Activated CD4-positive, alpha-beta T cell treated with anti-CD3 and anti-CD28 coated beads, Interleukin-2, amount 10 ng/mL, durations not matched to agents 24 days and 14 days (primary cell): ENCODE measurements at regions not wholly inside any gene's neighbourhood (a gene's known extent, or its start where the extent isn't known, plus 50 kb on each side); places are given as distances from the start of the nearest gene placed in this dataset.

Experiments
- DNase-seq: peaks from one replicate; pipeline ENCODE4 v3.0.0; 2022
- H3K27ac Mint-ChIP-seq: one replicate; pipeline ENCODE4 v1.8.0; 2022; ENCODE audit warnings: mild to moderate bottlenecking, mixed read lengths
- H3K27me3 Mint-ChIP-seq: one replicate; pipeline ENCODE4 v1.8.0; 2022; ENCODE audit warnings: mixed read lengths
- H3K36me3 Mint-ChIP-seq: one replicate; pipeline ENCODE4 v1.8.0; 2022; ENCODE audit warnings: low read depth, mild to moderate bottlenecking, mixed read lengths
- H3K4me1 Mint-ChIP-seq: one replicate; pipeline ENCODE4 v1.8.0; 2021; ENCODE audit warnings: mixed read lengths
- H3K4me3 Mint-ChIP-seq: one replicate; pipeline ENCODE4 v1.8.0; 2022; ENCODE audit warnings: mild to moderate bottlenecking, moderate library complexity, mixed read lengths
- H3K9me3 Mint-ChIP-seq: one replicate; pipeline ENCODE4 v1.8.0; 2021; ENCODE audit warnings: mixed read lengths
- intact Hi-C: fragments of 100-400 bp; cut with micrococcal nuclease; formaldehyde crosslinking; loops from one replicate; pipeline ENCODE4 v1.15.1; 2023

DNA sequence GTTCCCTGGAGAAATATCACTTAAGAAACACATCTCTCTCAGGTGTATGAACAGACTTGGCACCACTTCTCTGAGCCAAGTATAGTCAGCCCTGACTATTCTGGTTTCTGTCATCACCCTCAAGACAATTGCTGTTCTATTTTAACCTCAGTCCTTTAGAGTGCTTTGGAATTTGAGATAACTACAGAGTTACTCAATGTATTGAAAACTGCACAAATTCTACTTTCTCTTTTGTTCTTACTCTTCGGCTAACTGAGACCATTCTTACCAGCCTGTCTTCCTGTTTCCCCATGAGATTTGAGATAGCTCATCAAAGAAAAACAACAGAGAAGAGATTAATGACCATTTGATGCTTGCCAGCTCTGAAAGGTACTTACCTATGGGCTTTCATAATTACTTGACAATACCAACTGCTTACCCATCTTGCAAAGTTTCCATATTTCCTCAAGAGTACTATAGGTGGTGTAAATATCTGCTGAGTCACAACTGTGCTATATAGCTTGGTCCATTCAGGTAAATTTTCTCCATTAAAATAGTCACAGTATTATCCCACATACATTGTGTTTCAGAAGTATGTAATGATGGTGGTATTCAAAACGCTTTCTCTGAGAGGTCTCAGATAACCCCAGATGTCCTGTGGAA lies 467.5 kb upstream of the CHST9 start:
- Mint-ChIP-seq H3K27ac (no peak overlapping the region), H3K4me3 (no peak overlapping the region), H3K27me3 (no peaks in the 10 kb centered on the region), H3K36me3 (no peaks in the 10 kb centered on the region), H3K4me1 (no peaks in the 10 kb centered on the region), H3K9me3 (no peaks in the 10 kb centered on the region)
- intact Hi-C loops: no loop called here
- DNase-seq: no peak

- Mint-ChIP-seq H3K27ac (no peak overlapping the region), H3K4me3 (no peak overlapping the region), H3K4me1 (no peaks in the 10 kb centered on the region), H3K27me3 (no peaks in the 10 kb centered on the region), H3K9me3 (no peaks in the 10 kb centered on the region), H3K36me3 (no peaks in the 10 kb centered on the region)
- intact Hi-C loops: no loop called here
- no peak for DNase-seq
Measured at GRCh38 chr18:27649621-27650020, 464.5 kb upstream of the CHST9 start.

- Mint-ChIP-seq H3K27ac (no peak overlapping the region), H3K4me1 (no peaks in the 10 kb centered on the region), H3K27me3 (no peaks in the 10 kb centered on the region), H3K9me3 (no peaks in the 10 kb centered on the region), H3K36me3 (no peaks in the 10 kb centered on the region), H3K4me3 (no peak overlapping the region)
- DNase-seq: no peak
- intact Hi-C loops: no loop called here
Measured at GRCh38 chr18:27645929-27646328, 460.8 kb upstream of the CHST9 start.

DNA sequence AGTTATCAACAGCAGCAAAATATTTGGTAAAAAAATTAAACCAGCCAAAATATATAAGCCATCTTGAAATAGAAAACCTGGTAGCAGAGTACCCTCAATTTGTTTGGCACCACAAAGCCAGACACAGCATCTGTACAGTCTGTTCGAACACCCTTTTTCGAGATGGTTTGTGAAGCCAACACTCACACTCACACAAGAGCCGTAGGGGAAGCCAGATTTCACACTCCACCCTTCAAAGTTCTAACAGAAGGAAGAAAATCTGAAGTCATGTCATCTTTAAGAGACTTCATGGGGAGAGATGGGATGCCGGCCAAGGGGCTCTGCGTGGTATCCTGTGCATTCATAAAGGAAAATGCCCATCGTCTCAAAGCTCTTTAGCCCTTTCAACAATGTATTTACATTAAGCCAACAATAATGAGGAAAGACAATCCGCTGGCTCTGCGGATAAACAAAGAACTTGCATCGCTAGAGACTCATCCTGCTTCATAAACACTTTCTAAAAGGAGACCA lies 451.5 kb upstream of the CHST9 start:
- DNase-seq: no peak
- H3K4me3 Mint-ChIP-seq: no peak overlapping the region
- no peaks in the 10 kb centered on the region for H3K36me3 Mint-ChIP-seq
- intact Hi-C loops: no loop called here
- H3K4me1 Mint-ChIP-seq: no peaks in the 10 kb centered on the region
- H3K27me3 Mint-ChIP-seq: no peaks in the 10 kb centered on the region
- H3K9me3 Mint-ChIP-seq: no peaks in the 10 kb centered on the region
- no peak overlapping the region for H3K27ac Mint-ChIP-seq

- no peaks in the 10 kb centered on the region for H3K4me1 Mint-ChIP-seq
- H3K9me3 Mint-ChIP-seq: no peaks in the 10 kb centered on the region
- intact Hi-C loops: no loop called here
- no peak overlapping the region for H3K27ac Mint-ChIP-seq
- no peak overlapping the region for H3K4me3 Mint-ChIP-seq
- H3K27me3 Mint-ChIP-seq: no peaks in the 10 kb centered on the region
- no peaks in the 10 kb centered on the region for H3K36me3 Mint-ChIP-seq
- DNase-seq: no peak
Measured at GRCh38 chr18:27632706-27633105, 447.6 kb upstream of the CHST9 start.

DNA sequence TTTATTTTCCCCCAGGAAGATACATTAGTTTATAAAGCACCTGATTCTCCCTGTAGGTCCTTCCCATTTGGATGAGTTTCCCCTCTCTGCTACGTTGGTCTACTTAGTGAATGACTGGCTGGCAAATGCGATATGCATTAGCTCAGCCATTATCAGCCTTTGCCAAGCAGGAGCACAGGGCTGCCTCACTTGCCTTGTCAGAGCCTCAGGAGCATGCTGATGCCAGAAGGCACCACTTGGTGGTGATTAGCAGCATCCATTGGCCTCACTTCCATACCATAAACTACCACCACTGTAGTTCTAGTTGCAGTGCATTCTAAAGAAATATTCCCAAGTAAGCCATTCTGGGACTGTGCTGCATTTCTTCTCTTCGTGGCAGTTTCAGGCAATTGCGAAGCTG lies 442.8 kb upstream of the CHST9 start:
- H3K4me1 Mint-ChIP-seq: no peaks in the 10 kb centered on the region
- no peaks in the 10 kb centered on the region for H3K9me3 Mint-ChIP-seq
- no peak overlapping the region for H3K4me3 Mint-ChIP-seq
- no peaks in the 10 kb centered on the region for H3K36me3 Mint-ChIP-seq
- H3K27ac Mint-ChIP-seq: no peak overlapping the region
- intact Hi-C loops: no loop called here
- DNase-seq: no peak
- H3K27me3 Mint-ChIP-seq: no peaks in the 10 kb centered on the region

DNA sequence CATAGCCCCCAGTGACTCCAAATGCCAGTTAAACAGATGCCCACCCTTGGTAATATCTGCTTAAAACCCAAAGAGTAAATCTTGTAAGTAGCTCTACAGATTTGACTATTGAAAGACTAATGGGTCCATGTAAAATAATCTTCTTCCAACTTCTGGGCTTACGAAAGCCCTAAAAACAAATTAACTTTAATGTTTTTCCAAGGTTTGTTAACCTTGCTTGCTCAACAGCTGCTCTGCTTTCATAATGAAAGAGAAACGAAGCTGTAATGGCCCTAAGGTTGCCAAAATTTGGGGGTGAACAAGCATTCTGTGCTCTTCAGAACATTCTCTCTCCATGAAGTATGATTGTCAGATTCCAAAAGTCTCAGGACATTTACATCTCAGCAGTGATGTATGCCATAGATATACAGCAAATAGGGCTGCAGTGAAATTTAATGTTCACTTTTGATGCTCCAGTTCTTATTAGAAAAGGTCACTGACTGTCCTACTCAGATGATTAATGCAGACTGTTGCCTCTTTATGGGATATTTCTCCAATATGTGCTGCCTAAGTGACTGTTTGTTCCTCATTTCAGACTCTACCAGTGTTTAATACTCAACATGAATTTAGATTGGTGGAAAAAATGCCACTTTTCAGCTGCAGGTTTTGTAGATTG lies 436.3 kb upstream of the CHST9 start:
- Mint-ChIP-seq H3K27ac (no peak overlapping the region), H3K9me3 (no peaks in the 10 kb centered on the region), H3K36me3 (no peaks in the 10 kb centered on the region), H3K27me3 (no peaks in the 10 kb centered on the region), H3K4me3 (no peak overlapping the region), H3K4me1 (no peaks in the 10 kb centered on the region)
- intact Hi-C loops: no loop called here
- DNase-seq: no peak

DNA sequence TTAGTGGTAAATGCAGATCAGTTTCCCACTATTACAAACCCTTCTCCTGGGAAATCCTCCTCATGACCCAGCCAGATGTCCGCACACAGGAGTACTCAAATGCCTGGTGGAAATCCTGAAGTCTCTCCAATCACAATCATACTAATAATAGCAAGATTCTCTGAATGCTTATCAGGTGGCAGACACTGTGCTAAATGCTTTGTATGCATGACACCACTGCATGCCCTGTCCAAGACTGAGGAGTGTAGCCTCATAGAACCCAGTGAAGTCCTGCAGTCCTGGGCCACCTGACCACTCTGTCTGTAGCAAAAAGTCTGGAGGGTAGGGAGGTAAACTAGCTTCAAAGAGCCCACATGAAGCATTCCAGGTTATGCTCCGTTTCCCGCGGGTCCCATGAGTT lies 434.8 kb upstream of the CHST9 start:
- no peak for DNase-seq
- Mint-ChIP-seq H3K9me3 (no peaks in the 10 kb centered on the region), H3K36me3 (no peaks in the 10 kb centered on the region), H3K27me3 (no peaks in the 10 kb centered on the region), H3K4me1 (no peaks in the 10 kb centered on the region), H3K4me3 (no peak overlapping the region), H3K27ac (no peak overlapping the region)
- intact Hi-C loops: no loop called here

GRCh38 chr18:27619090-27619772 lies 434.1 kb upstream of the CHST9 start:
- intact Hi-C loops: no loop called here
- Mint-ChIP-seq H3K27ac (no peak overlapping the region), H3K36me3 (no peaks in the 10 kb centered on the region)

DNA sequence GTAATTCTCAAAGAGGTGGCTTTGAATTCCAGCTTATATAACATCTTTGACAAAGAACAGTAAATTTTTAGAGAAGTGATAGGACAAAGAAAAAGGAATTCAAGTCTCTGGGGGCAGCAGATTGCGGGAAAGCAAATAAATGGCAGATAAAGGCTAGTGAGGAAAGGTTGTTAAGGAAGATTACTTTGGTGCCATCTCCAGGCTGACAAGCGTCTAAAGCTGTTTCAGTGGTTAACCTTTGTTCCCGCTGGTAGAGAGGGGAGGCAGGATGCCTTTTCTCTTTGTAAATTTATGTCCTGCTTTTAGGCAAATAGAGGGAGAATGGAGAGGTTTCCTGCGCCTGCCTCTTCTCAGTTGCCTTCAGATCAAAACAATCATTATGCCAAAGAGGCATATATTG lies 431.2 kb upstream of the CHST9 start:
- Mint-ChIP-seq H3K27ac (no peak overlapping the region), H3K9me3 (no peaks in the 10 kb centered on the region), H3K4me3 (no peak overlapping the region), H3K27me3 (no peaks in the 10 kb centered on the region), H3K4me1 (no peaks in the 10 kb centered on the region), H3K36me3 (no peaks in the 10 kb centered on the region)
- no peak for DNase-seq
- intact Hi-C loops: no loop called here

More at GRCh38 chr18:27619090-27619772, 434.1 kb upstream of the CHST9 start:
- no peak for DNase-seq
- no peak overlapping the region for H3K4me3 Mint-ChIP-seq
- no peaks in the 10 kb centered on the region for H3K9me3 Mint-ChIP-seq
- no peaks in the 10 kb centered on the region for H3K27me3 Mint-ChIP-seq
- H3K4me1 Mint-ChIP-seq: no peaks in the 10 kb centered on the region

DNA sequence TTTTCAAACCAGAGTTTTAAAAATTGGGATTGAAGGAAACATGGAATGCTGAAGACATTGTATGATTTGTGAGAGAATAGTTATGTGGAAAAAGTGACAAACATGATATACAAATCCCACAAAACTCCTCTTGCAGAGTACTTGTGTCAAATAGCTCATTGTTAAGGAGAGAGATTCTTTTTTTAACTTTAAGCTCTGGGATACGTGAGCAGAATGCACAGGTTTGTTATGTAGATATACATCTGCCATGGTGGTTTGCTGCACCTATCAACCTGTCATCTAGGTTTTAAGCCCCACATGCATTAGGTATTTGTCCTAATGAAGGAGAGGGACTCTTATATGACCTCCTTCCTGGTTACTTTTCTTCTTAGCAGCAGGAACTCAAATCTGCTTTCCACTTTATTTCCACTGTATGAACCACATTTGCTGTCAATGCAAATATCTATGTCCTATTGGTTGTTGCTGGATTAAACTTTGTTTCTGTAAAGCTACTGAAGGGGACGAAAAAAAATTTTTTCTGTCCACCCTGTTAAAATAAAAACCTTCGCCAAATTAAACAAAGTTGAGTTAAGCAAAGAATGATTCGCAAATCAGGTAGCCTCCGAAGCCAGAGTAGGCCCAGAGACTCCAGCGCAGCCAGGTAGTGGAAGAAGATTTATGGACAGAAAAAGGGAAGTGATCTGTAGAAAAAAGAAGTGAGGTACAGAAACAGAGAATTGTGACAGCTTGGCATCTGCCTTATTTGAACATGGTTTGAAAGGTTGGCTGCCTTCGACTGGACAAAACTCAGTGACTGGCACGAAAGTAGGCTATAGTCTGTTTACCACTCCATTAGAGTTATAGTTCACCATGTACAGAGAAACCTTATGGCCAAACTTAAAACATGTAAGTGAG lies 430.1 kb upstream of the CHST9 start:
- DNase-seq: no peak
- H3K27ac Mint-ChIP-seq: no peak overlapping the region
- no peaks in the 10 kb centered on the region for H3K27me3 Mint-ChIP-seq
- H3K9me3 Mint-ChIP-seq: no peaks in the 10 kb centered on the region
- intact Hi-C loops: no loop called here
- H3K4me3 Mint-ChIP-seq: no peak overlapping the region
- no peaks in the 10 kb centered on the region for H3K36me3 Mint-ChIP-seq
- H3K4me1 Mint-ChIP-seq: no peaks in the 10 kb centered on the region

DNA sequence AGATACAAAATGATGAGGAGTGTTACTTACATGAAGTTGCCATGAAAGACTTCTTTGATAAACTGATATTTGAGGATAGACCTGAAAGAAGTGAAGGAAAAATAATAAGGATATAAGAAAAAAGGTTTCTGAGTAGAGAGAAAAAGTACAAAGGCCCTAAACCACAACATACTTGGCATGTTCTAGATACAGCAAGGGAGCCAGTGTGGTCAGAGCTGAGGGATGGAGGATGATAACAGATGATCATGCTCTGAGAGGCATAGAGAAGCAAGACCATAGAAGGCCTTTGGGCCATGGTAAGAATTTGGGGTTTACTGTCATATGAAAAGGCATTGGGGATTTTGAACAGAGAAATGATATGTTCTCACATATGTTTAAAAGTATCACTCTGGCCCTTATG lies 424.1 kb upstream of the CHST9 start:
- Mint-ChIP-seq H3K9me3 (no peaks in the 10 kb centered on the region), H3K4me1 (no peaks in the 10 kb centered on the region), H3K27ac (no peak overlapping the region), H3K4me3 (no peak overlapping the region), H3K36me3 (no peaks in the 10 kb centered on the region), H3K27me3 (no peaks in the 10 kb centered on the region)
- no peak for DNase-seq
- intact Hi-C loops: loop anchor here (5.0 to 10.0 kb wide), 2 partner anchors 578 to 984 kb away; no protein-coding TSS in a partner anchor

GRCh38 chr18:27608742-27609141 lies 423.6 kb upstream of the CHST9 start:
- H3K4me3 Mint-ChIP-seq: no peak overlapping the region
- H3K9me3 Mint-ChIP-seq: no peaks in the 10 kb centered on the region
- no peaks in the 10 kb centered on the region for H3K36me3 Mint-ChIP-seq
- intact Hi-C loops: loop anchor here (5.0 to 10.0 kb wide), 2 partner anchors 579 to 984 kb away; no protein-coding TSS in a partner anchor
- no peaks in the 10 kb centered on the region for H3K4me1 Mint-ChIP-seq
- no peak overlapping the region for H3K27ac Mint-ChIP-seq
- no peak for DNase-seq
- no peaks in the 10 kb centered on the region for H3K27me3 Mint-ChIP-seq
